Osteocyte (in vitro differentiated cells): ENCODE measurements at regions not wholly inside any gene's neighbourhood (a gene's known extent, or its start where the extent isn't known, plus 50 kb on each side); places are given as distances from the start of the nearest gene placed in this dataset.
A peak's percentile ranks its signal among the peaks of the same experiment; 100 is the strongest.

Experiments used
- DNase-seq: peaks from one replicate; pipeline ENCODE4 v3.0.0; 2021; ENCODE audit warnings: mixed read lengths; ENCODE audit not compliant: unreplicated experiment; ENCODE audit errors: extremely low spot score
- H3K27ac Mint-ChIP-seq: one replicate; pipeline ENCODE4 v1.8.0; 2021; ENCODE audit warnings: mild to moderate bottlenecking, mixed read lengths; ENCODE audit not compliant: unreplicated experiment
- H3K27me3 Mint-ChIP-seq: one replicate; pipeline ENCODE4 v1.8.0; 2021; ENCODE audit warnings: mixed read lengths; ENCODE audit not compliant: unreplicated experiment
- H3K36me3 Mint-ChIP-seq: one replicate; pipeline ENCODE4 v1.8.0; 2021; ENCODE audit warnings: mixed read lengths; ENCODE audit not compliant: unreplicated experiment
- H3K4me1 Mint-ChIP-seq: one replicate; pipeline ENCODE4 v1.8.0; 2021; ENCODE audit warnings: mixed read lengths; ENCODE audit not compliant: unreplicated experiment
- H3K4me3 Mint-ChIP-seq: one replicate; pipeline ENCODE4 v1.8.0; 2021; ENCODE audit warnings: mild to moderate bottlenecking, moderate library complexity, mixed read lengths; ENCODE audit not compliant: unreplicated experiment
- H3K9me3 Mint-ChIP-seq: one replicate; pipeline ENCODE4 v1.8.0; 2021; ENCODE audit warnings: mixed read lengths; ENCODE audit not compliant: unreplicated experiment
- TF ChIP-seq, protein P1 (sequence below): fragments of 200-600 bp; sonication (generic); IDR thresholded peaks from 2 replicates; pipeline ENCODE4 v1.5.0; 2021; ENCODE audit warnings: antibody characterized with exemption, mild to moderate bottlenecking, moderate library complexity

GRCh38 chr16:52257534-52257933 lies 289.4 kb downstream of the TOX3 start:
- TF ChIP-seq, protein P1, sequence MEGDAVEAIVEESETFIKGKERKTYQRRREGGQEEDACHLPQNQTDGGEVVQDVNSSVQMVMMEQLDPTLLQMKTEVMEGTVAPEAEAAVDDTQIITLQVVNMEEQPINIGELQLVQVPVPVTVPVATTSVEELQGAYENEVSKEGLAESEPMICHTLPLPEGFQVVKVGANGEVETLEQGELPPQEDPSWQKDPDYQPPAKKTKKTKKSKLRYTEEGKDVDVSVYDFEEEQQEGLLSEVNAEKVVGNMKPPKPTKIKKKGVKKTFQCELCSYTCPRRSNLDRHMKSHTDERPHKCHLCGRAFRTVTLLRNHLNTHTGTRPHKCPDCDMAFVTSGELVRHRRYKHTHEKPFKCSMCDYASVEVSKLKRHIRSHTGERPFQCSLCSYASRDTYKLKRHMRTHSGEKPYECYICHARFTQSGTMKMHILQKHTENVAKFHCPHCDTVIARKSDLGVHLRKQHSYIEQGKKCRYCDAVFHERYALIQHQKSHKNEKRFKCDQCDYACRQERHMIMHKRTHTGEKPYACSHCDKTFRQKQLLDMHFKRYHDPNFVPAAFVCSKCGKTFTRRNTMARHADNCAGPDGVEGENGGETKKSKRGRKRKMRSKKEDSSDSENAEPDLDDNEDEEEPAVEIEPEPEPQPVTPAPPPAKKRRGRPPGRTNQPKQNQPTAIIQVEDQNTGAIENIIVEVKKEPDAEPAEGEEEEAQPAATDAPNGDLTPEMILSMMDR: no peak
- Mint-ChIP-seq H3K27me3 (no peaks in the 10 kb centered on the region), H3K4me1 (peaks cover 11% of the 10 kb centered on the region), H3K27ac (no peak overlapping the region), H3K4me3 (no peak overlapping the region), H3K36me3 (no peaks in the 10 kb centered on the region), H3K9me3 (no peaks in the 10 kb centered on the region)
- no peak for DNase-seq

- DNase-seq: no peak
- Mint-ChIP-seq H3K27ac (no peak overlapping the region), H3K4me1 (peaks cover 21% of the 10 kb centered on the region), H3K9me3 (no peaks in the 10 kb centered on the region), H3K4me3 (no peak overlapping the region), H3K36me3 (no peaks in the 10 kb centered on the region), H3K27me3 (no peaks in the 10 kb centered on the region)
- TF ChIP-seq, protein P1: no peak
Measured at GRCh38 chr16:52256310-52257078, 290.4 kb downstream of the TOX3 start.

DNA sequence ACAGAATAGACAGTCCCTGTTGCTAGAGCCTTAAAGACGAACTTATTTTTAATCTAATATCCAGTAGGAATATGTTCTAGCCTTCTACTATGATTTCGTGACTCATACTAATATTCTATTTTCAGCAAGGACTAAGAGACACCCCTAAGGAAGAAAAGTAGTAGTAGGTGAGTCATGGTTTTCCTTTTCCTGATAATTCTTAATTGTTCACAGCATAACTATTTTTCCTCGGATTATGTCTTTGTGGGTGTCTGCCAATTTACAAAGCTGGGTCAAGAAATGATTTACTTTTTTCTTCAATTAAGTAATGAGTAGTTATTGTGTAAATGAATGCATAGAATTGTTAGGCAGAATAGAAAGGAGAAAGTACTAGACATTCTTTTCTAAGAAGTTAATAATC lies 292.2 kb downstream of the TOX3 start:
- no peak for DNase-seq
- no peaks in the 10 kb centered on the region for H3K36me3 Mint-ChIP-seq
- TF ChIP-seq, protein P1: no peak
- H3K4me3 Mint-ChIP-seq: no peak overlapping the region
- no peaks in the 10 kb centered on the region for H3K27me3 Mint-ChIP-seq
- H3K9me3 Mint-ChIP-seq: no peaks in the 10 kb centered on the region
- peak overlapping the region; percentile 15 for H3K27ac Mint-ChIP-seq
- H3K4me1 Mint-ChIP-seq: peaks cover 27% of the 10 kb centered on the region

DNA sequence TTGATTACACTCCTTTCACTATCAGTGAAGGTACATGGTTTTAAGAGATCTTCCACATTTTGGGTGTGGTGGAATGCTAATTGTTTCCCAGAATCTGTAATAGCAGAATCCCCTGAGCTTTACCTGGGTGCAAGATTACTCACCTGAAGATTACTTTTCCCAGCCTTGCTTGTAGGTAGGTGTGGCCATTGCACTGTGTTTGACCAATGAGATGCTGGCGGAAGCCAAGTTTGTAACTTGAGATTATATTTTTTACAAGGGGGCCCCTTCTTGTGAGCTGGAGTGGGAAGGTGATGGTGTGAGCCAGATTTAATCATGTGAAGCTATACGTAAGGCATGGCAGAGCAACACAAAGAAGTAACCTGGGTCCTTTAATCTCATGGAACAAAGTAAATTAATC lies 294.3 kb downstream of the TOX3 start:
- TF ChIP-seq, protein P1: no peak
- DNase-seq: no peak
- peaks cover 10% of the 10 kb centered on the region for H3K9me3 Mint-ChIP-seq
- H3K27ac Mint-ChIP-seq: no peak overlapping the region
- no peaks in the 10 kb centered on the region for H3K27me3 Mint-ChIP-seq
- no peak overlapping the region for H3K4me3 Mint-ChIP-seq
- H3K4me1 Mint-ChIP-seq: peaks cover 27% of the 10 kb centered on the region
- H3K36me3 Mint-ChIP-seq: no peaks in the 10 kb centered on the region

GRCh38 chr16:52251495-52251894 lies 295.4 kb downstream of the TOX3 start:
- Mint-ChIP-seq H3K27ac (peak overlapping the region; percentile 39), H3K27me3 (no peaks in the 10 kb centered on the region), H3K4me1 (peaks cover 27% of the 10 kb centered on the region), H3K9me3 (peaks cover 21% of the 10 kb centered on the region), H3K36me3 (no peaks in the 10 kb centered on the region), H3K4me3 (no peak overlapping the region)
- TF ChIP-seq, protein P1: no peak
- DNase-seq: no peak
